ENCODE measurements at regions not wholly inside any gene's neighbourhood (a gene's known extent, or its start where the extent isn't known, plus 50 kb on each side); places are given as distances from the start of the nearest gene placed in this dataset.
A peak's percentile ranks its signal among the peaks of the same experiment; 100 is the strongest.

- DNase-seq = no peak
These were observed 318.0 kb upstream of the PUM3 start for GRCh38 chr9:3161912-3162311.

DNA sequence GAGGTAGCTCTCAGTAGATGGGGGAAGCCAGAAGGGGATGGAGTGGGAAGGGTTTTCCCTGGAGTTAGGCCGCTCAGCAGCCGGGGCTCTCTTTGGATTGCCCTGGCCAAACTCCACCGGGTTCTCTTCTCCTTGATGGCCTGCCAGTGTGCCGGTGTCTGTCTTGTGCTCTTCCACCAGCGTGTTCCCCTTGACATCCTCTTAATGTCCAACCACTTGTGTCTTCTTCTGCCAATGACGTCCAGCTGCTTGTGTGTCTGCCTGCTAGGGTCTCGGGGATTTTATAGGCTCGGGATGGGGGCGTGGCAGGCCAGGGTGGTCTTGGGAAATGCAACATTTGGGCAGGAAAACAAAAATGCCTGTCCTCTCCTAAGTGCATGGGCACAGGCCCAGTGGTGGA lies 313.1 kb upstream of the PUM3 start:
- no peak for DNase-seq

GRCh38 chr9:3151672-3152576 lies 308.0 kb upstream of the PUM3 start:
- no peak for DNase-seq

- no peak for DNase-seq
These were observed 306.2 kb upstream of the PUM3 start for GRCh38 chr9:3150074-3150473.

- no peak for DNase-seq
These were observed 294.6 kb upstream of the PUM3 start for GRCh38 chr9:3138231-3139229.

GRCh38 chr9:3137347-3137695 lies 293.4 kb upstream of the PUM3 start:
- DNase-seq = peak; percentile 45

DNA sequence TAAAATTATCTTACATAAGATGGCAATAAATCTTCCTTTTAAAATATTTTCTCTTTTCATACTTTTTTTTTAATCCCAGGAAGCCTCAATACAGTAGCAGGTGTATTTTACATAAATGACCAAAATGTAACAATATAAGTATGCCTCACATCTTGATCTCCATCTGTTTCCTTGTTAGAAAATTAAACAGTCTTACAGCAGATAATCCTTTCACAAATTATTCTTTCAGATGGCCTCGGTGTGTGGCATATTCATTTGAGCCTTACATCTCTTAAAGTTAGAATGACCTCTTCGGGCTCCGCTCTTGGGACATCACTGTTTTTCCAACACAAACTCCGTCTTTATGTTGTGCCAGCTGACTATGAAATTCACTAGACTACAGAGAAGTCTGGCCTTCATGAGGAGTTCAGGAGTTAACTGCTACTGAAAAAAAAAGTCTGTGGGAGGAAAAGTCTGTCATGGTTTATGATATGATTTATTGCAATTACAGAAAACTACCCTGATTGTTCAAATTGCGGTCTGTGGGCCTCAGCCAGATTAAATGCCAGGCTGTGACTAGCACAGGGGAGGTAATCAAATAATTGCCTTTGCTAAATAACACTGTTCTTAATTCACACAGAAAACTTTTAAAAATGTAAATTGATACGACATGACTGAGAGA lies 292.9 kb upstream of the PUM3 start:
- peak; percentile 45 for DNase-seq

GRCh38 chr9:3136230-3136629 lies 292.3 kb upstream of the PUM3 start:
- no peak for DNase-seq

DNA sequence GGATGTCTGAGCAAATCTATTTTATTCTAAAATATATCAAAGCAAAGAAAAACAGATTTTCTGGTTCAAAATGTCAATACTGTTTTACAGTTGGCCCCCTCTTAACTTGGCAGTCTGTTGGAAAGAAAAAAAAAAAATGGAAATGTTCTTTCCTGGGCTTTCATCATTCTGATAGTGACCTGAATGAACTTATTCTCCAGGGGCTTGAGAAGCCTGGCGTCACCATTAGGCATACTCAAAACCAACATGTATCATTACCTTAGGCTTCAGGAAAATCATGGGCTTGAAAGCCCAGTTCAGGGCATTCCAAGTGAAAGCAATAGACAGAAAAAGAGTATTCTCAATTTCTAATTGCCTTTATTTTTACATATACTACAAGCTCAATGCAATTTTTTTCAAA lies 283.7 kb upstream of the PUM3 start:
- no peak for DNase-seq

GRCh38 chr9:3125602-3126405 lies 281.9 kb upstream of the PUM3 start:
- no peak for DNase-seq

GRCh38 chr9:3124001-3124400 lies 280.1 kb upstream of the PUM3 start:
- DNase-seq = no peak

DNA sequence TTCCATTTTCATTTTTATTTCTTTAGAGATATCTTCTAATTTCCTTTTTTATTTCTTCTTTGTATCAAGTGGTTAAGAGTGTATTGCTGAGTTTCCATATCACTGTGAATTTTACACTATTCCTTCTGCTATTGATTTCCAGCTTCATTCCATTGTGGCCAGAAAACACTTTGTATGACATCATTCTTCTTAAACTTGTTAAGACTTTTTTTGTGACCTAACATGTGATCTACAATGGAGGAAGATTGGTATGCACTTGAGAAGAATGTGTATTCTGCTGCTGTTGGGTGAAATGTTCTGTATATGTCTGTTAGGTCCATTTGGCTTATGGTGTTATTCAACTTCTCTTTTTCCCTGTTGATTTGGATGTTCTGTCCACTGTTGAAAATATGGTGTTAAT lies 274.2 kb upstream of the PUM3 start:
- no peak for DNase-seq

GRCh38 chr9:3099646-3100045 lies 255.8 kb upstream of the PUM3 start:
- DNase-seq = no peak

DNA sequence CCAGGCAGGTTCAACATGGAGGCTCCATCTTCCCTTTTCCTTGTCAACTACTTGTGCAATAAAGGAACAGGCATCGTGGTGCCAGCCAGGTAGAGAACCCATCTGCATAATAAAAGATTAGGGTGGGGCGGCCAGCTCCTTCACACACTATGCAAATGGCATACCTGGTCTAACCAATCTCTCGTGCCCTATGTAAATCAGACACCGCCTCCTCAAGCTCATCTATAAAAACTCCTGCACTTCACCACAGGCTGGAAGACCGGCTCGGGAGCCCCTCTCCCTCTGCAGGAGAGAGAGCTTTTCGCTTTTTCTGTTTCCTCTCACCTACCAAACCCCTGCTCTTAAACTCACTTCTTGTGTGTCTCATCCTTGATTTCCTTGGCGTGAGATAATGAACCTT lies 244.3 kb upstream of the PUM3 start:
- DNase-seq = no peak

DNA sequence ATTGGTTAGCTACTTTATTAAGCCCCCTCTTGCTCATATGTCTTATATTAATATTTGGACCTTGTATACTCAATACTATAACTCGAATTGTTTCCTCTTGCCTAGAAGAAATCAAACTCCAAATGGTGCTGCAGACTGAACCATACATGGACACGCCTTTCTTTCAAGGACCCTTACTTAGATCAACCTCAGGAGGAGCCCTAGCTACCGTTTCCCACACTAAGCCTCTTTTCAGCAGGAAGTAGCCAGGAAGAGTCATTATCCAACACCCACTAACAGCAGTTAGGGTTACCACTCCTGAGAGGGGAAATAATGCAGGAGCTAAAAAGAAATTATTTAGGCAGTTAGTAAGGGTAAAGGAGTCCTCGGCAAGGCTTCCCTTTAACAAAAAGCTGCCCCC lies 243.8 kb upstream of the PUM3 start:
- no peak for DNase-seq

GRCh38 chr9:3080951-3081350 lies 237.1 kb upstream of the PUM3 start:
- no peak for DNase-seq

- no peak for DNase-seq
These were observed 230.4 kb upstream of the PUM3 start for GRCh38 chr9:3074247-3074646.

DNA sequence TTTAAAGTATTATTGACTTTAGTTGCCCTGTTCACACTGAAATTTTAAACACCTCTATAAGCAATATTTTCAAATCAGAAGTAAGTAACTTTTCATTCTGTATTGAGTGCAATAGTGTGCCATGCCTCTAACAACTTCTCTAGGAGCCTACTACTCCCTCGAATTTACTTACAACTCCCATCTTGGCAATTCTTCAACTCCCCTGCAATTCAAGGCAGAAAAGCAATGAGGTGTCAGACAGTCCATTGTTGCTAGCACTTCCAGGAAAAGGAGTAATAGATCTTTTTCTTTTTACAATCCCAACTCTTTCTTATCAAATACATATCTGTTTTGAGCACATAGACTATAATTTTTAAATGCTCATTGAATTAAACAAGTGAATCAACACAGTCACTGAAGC lies 222.7 kb upstream of the PUM3 start:
- DNase-seq = no peak

DNA sequence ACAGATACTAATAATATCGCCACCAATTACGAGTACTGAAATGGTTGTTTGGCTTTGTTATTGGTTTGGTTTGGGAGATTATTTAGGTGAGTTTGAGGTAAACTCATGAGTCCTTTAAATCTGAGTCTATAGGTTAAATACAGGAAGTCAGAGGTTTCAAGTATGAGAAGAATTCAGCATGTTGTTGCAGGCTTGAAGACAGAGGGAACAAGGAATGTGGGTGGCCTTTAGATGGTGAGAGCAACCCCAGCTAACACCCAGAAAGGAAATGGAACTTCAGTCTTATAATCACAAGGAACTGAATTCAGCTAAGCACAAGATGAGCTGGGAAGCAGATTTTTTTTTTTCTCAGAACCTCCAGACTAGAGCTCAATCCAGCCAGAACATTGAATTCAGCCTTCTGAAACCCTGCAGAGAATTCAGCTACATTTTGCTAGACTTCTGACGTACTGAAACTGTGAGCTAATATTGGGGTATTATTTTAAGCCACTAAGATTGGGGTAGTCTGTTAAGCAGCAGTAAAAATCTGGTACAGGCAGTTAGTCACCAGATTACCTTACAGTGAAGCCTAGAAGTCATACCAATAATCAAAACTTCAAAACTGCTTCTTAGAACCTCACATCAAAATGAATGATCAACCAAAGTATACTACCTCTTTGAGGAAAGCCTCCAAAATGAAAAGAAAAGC lies 216.0 kb upstream of the PUM3 start:
- DNase-seq = no peak

DNA sequence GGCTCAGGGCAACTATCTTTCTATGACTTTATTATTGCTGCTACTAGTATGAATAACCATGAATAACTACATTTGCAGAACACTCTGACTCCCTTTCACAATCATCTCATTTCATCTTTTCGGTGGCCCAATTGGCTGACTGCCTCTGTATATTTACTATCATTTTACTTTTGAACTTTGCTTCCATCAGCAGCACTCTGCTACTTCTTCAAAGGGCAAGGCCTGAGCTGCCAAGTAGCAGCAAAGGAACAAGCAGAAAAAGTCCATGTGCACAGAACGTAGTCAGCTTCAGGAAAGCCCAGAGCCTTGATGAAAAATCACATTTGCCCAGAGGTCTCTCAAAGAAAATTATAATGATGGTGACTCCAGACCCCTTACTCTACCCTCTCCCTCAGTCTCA lies 214.5 kb upstream of the PUM3 start:
- DNase-seq = no peak

GRCh38 chr9:3054017-3054586 lies 210.2 kb upstream of the PUM3 start:
- no peak for DNase-seq

GRCh38 chr9:3049636-3050035 lies 205.7 kb upstream of the PUM3 start:
- no peak for DNase-seq
